GM12878 (cell line): ENCODE measurements at regions not wholly inside any gene's neighbourhood (a gene's known extent, or its start where the extent isn't known, plus 50 kb on each side); places are given as distances from the start of the nearest gene placed in this dataset.

Experiments
- ATAC-seq: fragments of 200-7000 bp; cut with Tn5 transposase; 3 replicates; pipeline ENCODE4 v1.9.1; 2020; ENCODE audit warnings: mild to moderate bottlenecking, moderate library complexity
- BruUV-seq: library from RNA; stranded (reverse); fragments of 400-500 nt; replicated peaks from 2 replicates; lab custom pipeline; 2021; lab: Mats Ljungman, UMichigan
- CTCF ChIA-PET: fragments of 300-600 bp; sonication (Branson Sonifier 250); formaldehyde crosslinking; extraction: SDS; loops from one replicate; lab custom pipeline; 2021; ENCODE audit warnings: inconsistent platforms; lab: Yijun Ruan, JAX
- POLR2A ChIA-PET: fragments of 350-600 bp; formaldehyde crosslinking; extraction: SDS; loops from one replicate; lab custom pipeline; 2021; ENCODE audit warnings: inconsistent platforms; lab: Charles Lee
- RAD21 ChIA-PET: fragments of 300-600 bp; sonication (Branson Sonifier 250); formaldehyde crosslinking; loops from one replicate; lab custom pipeline; 2023; ENCODE audit warnings: antibody characterized with exemption; ENCODE audit not compliant: unreplicated experiment; lab: Charles Lee
- SMC1A ChIA-PET: fragments of 300-600 bp; sonication (Branson Sonifier 250); formaldehyde crosslinking; loops from one replicate; lab custom pipeline; 2023; ENCODE audit not compliant: unreplicated experiment, uncharacterized antibody; lab: Charles Lee
- DNase-seq: peaks from one replicate; pipeline ENCODE4 v3.0.0-alpha.2; 2011; ENCODE audit warnings: low read depth, low spot score
- FAIRE-seq: peaks from 3 replicates; lab custom pipeline; 2011; peaks lifted over from hg19 to GRCh38; lab: Jason Lieb, UNC
- H2AFZ ChIP-seq: 2 replicates; pipeline ENCODE4 v1.6.0; 2011; ENCODE audit warnings: low read depth, low read length, control low read depth; ENCODE audit not compliant: control insufficient read depth
- H3K27ac ChIP-seq: 2 replicates; pipeline ENCODE4 v1.5.1; 2011; ENCODE audit warnings: control low read depth; ENCODE audit not compliant: control insufficient read depth, insufficient read depth
- H3K27me3 ChIP-seq, 2 experiments: replicated peaks in 1 of 2; 2 replicates each; pipeline versions ENCODE4 v1.6.0 to v1.6.1; 2011; ENCODE audit warnings: low read length in 1 of 2; ENCODE audit not compliant: control insufficient read depth in 2 of 2, insufficient read depth in 2 of 2
- H3K36me3 ChIP-seq, 2 experiments: 2 replicates each; pipeline ENCODE4 v1.5.1; 2011; ENCODE audit warnings: low read length in 1 of 2; ENCODE audit not compliant: control insufficient read depth in 2 of 2, insufficient read depth in 2 of 2
- H3K4me1 ChIP-seq: 2 replicates; pipeline ENCODE4 v1.6.1; 2011; ENCODE audit warnings: mild to moderate bottlenecking, low read length, moderate library complexity, mixed read lengths; ENCODE audit not compliant: control insufficient read depth, insufficient read depth
- H3K4me2 ChIP-seq: 2 replicates; pipeline ENCODE4 v1.6.0; 2011; ENCODE audit warnings: control low read depth; ENCODE audit not compliant: control insufficient read depth, insufficient read depth
- H3K4me3 ChIP-seq: fragments of 200-600 bp; sonication (generic); 2 replicates; pipeline ENCODE4 v1.5.1; 2016
- H3K79me2 ChIP-seq: 2 replicates; pipeline ENCODE4 v1.6.0; 2011; ENCODE audit warnings: low read length; ENCODE audit not compliant: control insufficient read depth, insufficient read depth
- H3K9ac ChIP-seq: 2 replicates; pipeline ENCODE4 v1.8.0; 2011; ENCODE audit warnings: low read length, control low read depth, mixed read lengths; ENCODE audit not compliant: control insufficient read depth, insufficient read depth
- H3K9me3 ChIP-seq: replicated peaks from 3 replicates; pipeline ENCODE4 v1.5.1; 2011; ENCODE audit warnings: mild to moderate bottlenecking, low read length; ENCODE audit not compliant: control insufficient read depth, insufficient read depth
- H4K20me1 ChIP-seq: 2 replicates; pipeline ENCODE4 v1.6.0; 2011; ENCODE audit not compliant: control insufficient read depth, insufficient read depth
- BCL11A ChIP-seq: IDR thresholded peaks from 2 replicates; pipeline ENCODE4 v1.6.1; 2011; ENCODE audit warnings: low read depth, low read length
- GABPA ChIP-seq: IDR thresholded peaks from 2 replicates; pipeline ENCODE4 v1.6.1; 2014; ENCODE audit warnings: antibody characterized with exemption, low read depth, mild to moderate bottlenecking, inconsistent platforms
- KAT2A ChIP-seq: conservative IDR thresholded peaks from 2 replicates; pipeline ENCODE4 v1.6.1; 2011; ENCODE audit warnings: low read depth, low read length; ENCODE audit not compliant: control insufficient read depth
- KDM1A ChIP-seq: fragments of 200-600 bp; sonication (generic); IDR thresholded peaks from 2 replicates; pipeline ENCODE4 v1.6.1; 2016; ENCODE audit warnings: borderline replicate concordance
- MEF2A ChIP-seq: IDR thresholded peaks from 2 replicates; pipeline ENCODE4 v1.6.1; 2011; ENCODE audit warnings: low read depth, mild to moderate bottlenecking, low read length, moderate library complexity; ENCODE audit not compliant: insufficient read depth
- ZBED1 ChIP-seq: IDR thresholded peaks from 2 replicates; pipeline ENCODE4 v1.6.1; 2016; ENCODE audit warnings: borderline replicate concordance
- in situ Hi-C: fragments of 300-500 bp; cut with MboI; formaldehyde crosslinking; loops from 9 replicates; pipeline ENCODE4 v1.14.3; 2018; ENCODE audit warnings: mixed read lengths
- intact Hi-C: fragments of 100-400 bp; cut with micrococcal nuclease; formaldehyde crosslinking; loops from one replicate; pipeline ENCODE4 v1.14.2; 2022; ENCODE audit not compliant: unreplicated experiment
- TF ChIP-seq, protein P1 (sequence below): IDR thresholded peaks from 2 replicates; pipeline ENCODE4 v1.6.1; 2011; ENCODE audit warnings: low read depth, low read length, improper control_type of control experiment, borderline replicate concordance
- TF ChIP-seq, protein P2 (sequence below): fragments of 450-650 bp; formaldehyde crosslinking; IDR thresholded peaks from 2 replicates; pipeline ENCODE4 v1.4.0; 2020; ENCODE audit warnings: mild to moderate bottlenecking, moderate library complexity

DNA sequence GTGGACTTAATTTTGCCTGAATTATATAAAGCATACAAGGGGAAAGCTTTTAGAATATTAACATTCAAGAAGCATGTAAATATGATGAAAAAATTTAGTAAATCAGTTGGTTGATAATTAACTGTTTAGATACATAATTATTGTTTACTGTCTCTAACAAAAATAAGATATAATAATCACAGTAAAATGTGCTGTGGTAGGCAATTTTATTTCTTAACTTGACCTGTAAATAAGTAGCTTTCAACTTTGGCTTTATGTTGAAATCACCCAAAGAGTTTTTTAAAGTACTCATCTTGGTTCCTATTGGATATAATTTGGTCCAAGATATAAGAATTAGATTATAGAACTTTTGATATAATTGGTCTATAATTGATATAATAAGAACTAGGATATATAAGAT is 1374.5 kb downstream of the NSUN3 start:
- Histone ChIP-seq H3K4me3 (no peak overlapping the region), H3K36me3 (no peaks in the 10 kb centered on the region), H3K4me1 (no peaks in the 10 kb centered on the region), H3K27me3 (no peaks in the 10 kb centered on the region), H3K27ac (no peak overlapping the region), H3K9me3 (no peaks in the 10 kb centered on the region), H3K79me2 (no peaks in the 10 kb centered on the region), H2AFZ (no peak overlapping the region), H3K9ac (no peak overlapping the region), H3K4me2 (no peak overlapping the region), H4K20me1 (no peaks in the 10 kb centered on the region)
- in situ Hi-C loops (no loop called here), intact Hi-C loops (no loop called here)
- ChIA-PET SMC1A (no interaction called here), RAD21 (no interaction called here), POLR2A (interaction anchor here (0.6 kb wide), 1 partner anchor 29 kb away, joined by 4 read pairs; no protein-coding TSS in a partner anchor), CTCF (interaction anchor here (1.0 kb wide), 1 partner anchor 10 kb away, joined by 4 read pairs; no protein-coding TSS in a partner anchor)
- DNase-seq (no peak), ATAC-seq (no peak), FAIRE-seq (no peak)
- TF ChIP-seq GABPA (no peak), MEF2A (no peak), KDM1A (no peak), BCL11A (no peak), KAT2A (no peak), ZBED1 (no peak)
- TF ChIP-seq, protein P1, sequence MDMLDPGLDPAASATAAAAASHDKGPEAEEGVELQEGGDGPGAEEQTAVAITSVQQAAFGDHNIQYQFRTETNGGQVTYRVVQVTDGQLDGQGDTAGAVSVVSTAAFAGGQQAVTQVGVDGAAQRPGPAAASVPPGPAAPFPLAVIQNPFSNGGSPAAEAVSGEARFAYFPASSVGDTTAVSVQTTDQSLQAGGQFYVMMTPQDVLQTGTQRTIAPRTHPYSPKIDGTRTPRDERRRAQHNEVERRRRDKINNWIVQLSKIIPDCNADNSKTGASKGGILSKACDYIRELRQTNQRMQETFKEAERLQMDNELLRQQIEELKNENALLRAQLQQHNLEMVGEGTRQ = no peak
- TF ChIP-seq, protein P2, sequence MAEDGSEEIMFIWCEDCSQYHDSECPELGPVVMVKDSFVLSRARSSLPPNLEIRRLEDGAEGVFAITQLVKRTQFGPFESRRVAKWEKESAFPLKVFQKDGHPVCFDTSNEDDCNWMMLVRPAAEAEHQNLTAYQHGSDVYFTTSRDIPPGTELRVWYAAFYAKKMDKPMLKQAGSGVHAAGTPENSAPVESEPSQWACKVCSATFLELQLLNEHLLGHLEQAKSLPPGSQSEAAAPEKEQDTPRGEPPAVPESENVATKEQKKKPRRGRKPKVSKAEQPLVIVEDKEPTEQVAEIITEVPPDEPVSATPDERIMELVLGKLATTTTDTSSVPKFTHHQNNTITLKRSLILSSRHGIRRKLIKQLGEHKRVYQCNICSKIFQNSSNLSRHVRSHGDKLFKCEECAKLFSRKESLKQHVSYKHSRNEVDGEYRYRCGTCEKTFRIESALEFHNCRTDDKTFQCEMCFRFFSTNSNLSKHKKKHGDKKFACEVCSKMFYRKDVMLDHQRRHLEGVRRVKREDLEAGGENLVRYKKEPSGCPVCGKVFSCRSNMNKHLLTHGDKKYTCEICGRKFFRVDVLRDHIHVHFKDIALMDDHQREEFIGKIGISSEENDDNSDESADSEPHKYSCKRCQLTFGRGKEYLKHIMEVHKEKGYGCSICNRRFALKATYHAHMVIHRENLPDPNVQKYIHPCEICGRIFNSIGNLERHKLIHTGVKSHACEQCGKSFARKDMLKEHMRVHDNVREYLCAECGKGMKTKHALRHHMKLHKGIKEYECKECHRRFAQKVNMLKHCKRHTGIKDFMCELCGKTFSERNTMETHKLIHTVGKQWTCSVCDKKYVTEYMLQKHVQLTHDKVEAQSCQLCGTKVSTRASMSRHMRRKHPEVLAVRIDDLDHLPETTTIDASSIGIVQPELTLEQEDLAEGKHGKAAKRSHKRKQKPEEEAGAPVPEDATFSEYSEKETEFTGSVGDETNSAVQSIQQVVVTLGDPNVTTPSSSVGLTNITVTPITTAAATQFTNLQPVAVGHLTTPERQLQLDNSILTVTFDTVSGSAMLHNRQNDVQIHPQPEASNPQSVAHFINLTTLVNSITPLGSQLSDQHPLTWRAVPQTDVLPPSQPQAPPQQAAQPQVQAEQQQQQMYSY (CRISPR knock-in tag) = no peak
- BruUV-seq = no TSS peak
